GM12878 (cell line): ENCODE measurements at regions not wholly inside any gene's neighbourhood (a gene's known extent, or its start where the extent isn't known, plus 50 kb on each side); places are given as distances from the start of the nearest gene placed in this dataset.

ENCODE experiments used
- ATAC-seq: fragments of 200-7000 bp; cut with Tn5 transposase; 3 replicates; pipeline ENCODE4 v1.9.1; 2020; ENCODE audit warnings: mild to moderate bottlenecking, moderate library complexity
- BruUV-seq: library from RNA; stranded (reverse); fragments of 400-500 nt; replicated peaks from 2 replicates; lab custom pipeline; 2021; lab: Mats Ljungman, UMichigan
- CTCF ChIA-PET: fragments of 300-600 bp; sonication (Branson Sonifier 250); formaldehyde crosslinking; extraction: SDS; loops from one replicate; lab custom pipeline; 2021; ENCODE audit warnings: inconsistent platforms; lab: Yijun Ruan, JAX
- POLR2A ChIA-PET: fragments of 350-600 bp; formaldehyde crosslinking; extraction: SDS; loops from one replicate; lab custom pipeline; 2021; ENCODE audit warnings: inconsistent platforms; lab: Charles Lee
- RAD21 ChIA-PET: fragments of 300-600 bp; sonication (Branson Sonifier 250); formaldehyde crosslinking; loops from one replicate; lab custom pipeline; 2023; ENCODE audit warnings: antibody characterized with exemption; ENCODE audit not compliant: unreplicated experiment; lab: Charles Lee
- SMC1A ChIA-PET: fragments of 300-600 bp; sonication (Branson Sonifier 250); formaldehyde crosslinking; loops from one replicate; lab custom pipeline; 2023; ENCODE audit not compliant: unreplicated experiment, uncharacterized antibody; lab: Charles Lee
- DNase-seq: peaks from one replicate; pipeline ENCODE4 v3.0.0-alpha.2; 2011; ENCODE audit warnings: low read depth, low spot score
- FAIRE-seq: peaks from 3 replicates; lab custom pipeline; 2011; peaks lifted over from hg19 to GRCh38; lab: Jason Lieb, UNC
- H2AFZ ChIP-seq: 2 replicates; pipeline ENCODE4 v1.6.0; 2011; ENCODE audit warnings: low read depth, low read length, control low read depth; ENCODE audit not compliant: control insufficient read depth
- H3K27ac ChIP-seq: 2 replicates; pipeline ENCODE4 v1.5.1; 2011; ENCODE audit warnings: control low read depth; ENCODE audit not compliant: control insufficient read depth, insufficient read depth
- H3K27me3 ChIP-seq, 2 experiments: replicated peaks in 1 of 2; 2 replicates each; pipeline versions ENCODE4 v1.6.0 to v1.6.1; 2011; ENCODE audit warnings: low read length in 1 of 2; ENCODE audit not compliant: control insufficient read depth in 2 of 2, insufficient read depth in 2 of 2
- H3K36me3 ChIP-seq, 2 experiments: 2 replicates each; pipeline ENCODE4 v1.5.1; 2011; ENCODE audit warnings: low read length in 1 of 2; ENCODE audit not compliant: control insufficient read depth in 2 of 2, insufficient read depth in 2 of 2
- H3K4me1 ChIP-seq: 2 replicates; pipeline ENCODE4 v1.6.1; 2011; ENCODE audit warnings: mild to moderate bottlenecking, low read length, moderate library complexity, mixed read lengths; ENCODE audit not compliant: control insufficient read depth, insufficient read depth
- H3K4me2 ChIP-seq: 2 replicates; pipeline ENCODE4 v1.6.0; 2011; ENCODE audit warnings: control low read depth; ENCODE audit not compliant: control insufficient read depth, insufficient read depth
- H3K4me3 ChIP-seq: fragments of 200-600 bp; sonication (generic); 2 replicates; pipeline ENCODE4 v1.5.1; 2016
- H3K79me2 ChIP-seq: 2 replicates; pipeline ENCODE4 v1.6.0; 2011; ENCODE audit warnings: low read length; ENCODE audit not compliant: control insufficient read depth, insufficient read depth
- H3K9ac ChIP-seq: 2 replicates; pipeline ENCODE4 v1.8.0; 2011; ENCODE audit warnings: low read length, control low read depth, mixed read lengths; ENCODE audit not compliant: control insufficient read depth, insufficient read depth
- H3K9me3 ChIP-seq: replicated peaks from 3 replicates; pipeline ENCODE4 v1.5.1; 2011; ENCODE audit warnings: mild to moderate bottlenecking, low read length; ENCODE audit not compliant: control insufficient read depth, insufficient read depth
- H4K20me1 ChIP-seq: 2 replicates; pipeline ENCODE4 v1.6.0; 2011; ENCODE audit not compliant: control insufficient read depth, insufficient read depth
- BACH1 ChIP-seq: fragments of 450-650 bp; IDR thresholded peaks from 2 replicates; pipeline ENCODE4 v1.6.1; 2017; ENCODE audit warnings: mild to moderate bottlenecking, borderline replicate concordance
- DPF2 ChIP-seq: fragments of 450-650 bp; IDR thresholded peaks from 2 replicates; pipeline ENCODE4 v1.6.1; 2017; ENCODE audit warnings: mild to moderate bottlenecking
- EED ChIP-seq: sonication (generic); IDR thresholded peaks from 2 replicates; pipeline ENCODE4 v1.6.1; 2016; ENCODE audit warnings: antibody characterized with exemption, low read depth
- FOS ChIP-seq: IDR thresholded peaks from 3 replicates; pipeline ENCODE4 v1.6.1; 2011; ENCODE audit warnings: borderline replicate concordance; ENCODE audit not compliant: insufficient read length; ENCODE audit errors: extremely low read depth
- FOXM1 ChIP-seq: IDR thresholded peaks from 2 replicates; pipeline ENCODE4 v1.6.1; 2012; ENCODE audit warnings: low read depth, mild to moderate bottlenecking, inconsistent platforms, low read length, moderate library complexity
- KDM1A ChIP-seq: fragments of 200-600 bp; sonication (generic); IDR thresholded peaks from 2 replicates; pipeline ENCODE4 v1.6.1; 2016; ENCODE audit warnings: borderline replicate concordance
- MLLT1 ChIP-seq: fragments of 450-650 bp; IDR thresholded peaks from 2 replicates; pipeline ENCODE4 v1.6.1; 2016; ENCODE audit warnings: mild to moderate bottlenecking
- NFYB ChIP-seq: IDR thresholded peaks from 2 replicates; pipeline ENCODE4 v1.6.1; 2011; ENCODE audit warnings: low read depth, mild to moderate bottlenecking, low read length, improper control_type of control experiment, moderate library complexity; ENCODE audit not compliant: insufficient read depth
- SP1 ChIP-seq: IDR thresholded peaks from one replicate; pipeline ENCODE4 v1.6.1; 2011; ENCODE audit warnings: low read depth, low read length
- SPI1 ChIP-seq: IDR thresholded peaks from 2 replicates; pipeline ENCODE4 v1.6.1; 2011; ENCODE audit warnings: low read depth, mild to moderate bottlenecking, low read length, moderate library complexity, borderline replicate concordance; ENCODE audit not compliant: insufficient read depth
- SREBF1 ChIP-seq: IDR thresholded peaks from 2 replicates; pipeline ENCODE4 v1.6.1; 2012; ENCODE audit warnings: mild to moderate bottlenecking, low read length
- WRNIP1 ChIP-seq: IDR thresholded peaks from 2 replicates; pipeline ENCODE4 v1.6.1; 2011; ENCODE audit warnings: low read depth, low read length, improper control_type of control experiment, borderline replicate concordance
- ZNF207 ChIP-seq: fragments of 450-650 bp; IDR thresholded peaks from 2 replicates; pipeline ENCODE4 v1.6.1; 2014; ENCODE audit warnings: antibody characterized with exemption, mild to moderate bottlenecking, borderline replicate concordance
- ZZZ3 ChIP-seq: IDR thresholded peaks from 2 replicates; pipeline ENCODE4 v1.6.1; 2011; ENCODE audit warnings: low read depth; ENCODE audit not compliant: control insufficient read depth, insufficient read length
- WGBS: methylation state at CpG from one replicate; pipeline ENCODE4 v1.1.6; 2016; ENCODE audit warnings: low lambda C conversion rate; ENCODE audit not compliant: insufficient replicate concordance, insufficient coverage; ENCODE audit errors: missing lambda C conversion rate; 5-methylcytosine and 5-hydroxymethylcytosine counted together
- in situ Hi-C: fragments of 300-500 bp; cut with MboI; formaldehyde crosslinking; loops from 9 replicates; pipeline ENCODE4 v1.14.3; 2018; ENCODE audit warnings: mixed read lengths
- intact Hi-C: fragments of 100-400 bp; cut with micrococcal nuclease; formaldehyde crosslinking; loops from one replicate; pipeline ENCODE4 v1.14.2; 2022; ENCODE audit not compliant: unreplicated experiment
- TF ChIP-seq, protein P1 (sequence below): IDR thresholded peaks from 2 replicates; pipeline ENCODE4 v1.6.1; 2011; ENCODE audit warnings: borderline replicate concordance, low read depth, mild to moderate bottlenecking, moderate library complexity, mixed read lengths, low read length; ENCODE audit not compliant: insufficient read depth; ENCODE audit errors: extremely low read length
- TF ChIP-seq, protein P2 (sequence below): fragments of 450-650 bp; IDR thresholded peaks from 2 replicates; pipeline ENCODE4 v1.6.1; 2016; ENCODE audit warnings: mild to moderate bottlenecking
- TF ChIP-seq, protein P3 (sequence below): fragments of 450-650 bp; IDR thresholded peaks from 2 replicates; pipeline ENCODE4 v1.6.1; 2017; ENCODE audit warnings: mild to moderate bottlenecking

DNA sequence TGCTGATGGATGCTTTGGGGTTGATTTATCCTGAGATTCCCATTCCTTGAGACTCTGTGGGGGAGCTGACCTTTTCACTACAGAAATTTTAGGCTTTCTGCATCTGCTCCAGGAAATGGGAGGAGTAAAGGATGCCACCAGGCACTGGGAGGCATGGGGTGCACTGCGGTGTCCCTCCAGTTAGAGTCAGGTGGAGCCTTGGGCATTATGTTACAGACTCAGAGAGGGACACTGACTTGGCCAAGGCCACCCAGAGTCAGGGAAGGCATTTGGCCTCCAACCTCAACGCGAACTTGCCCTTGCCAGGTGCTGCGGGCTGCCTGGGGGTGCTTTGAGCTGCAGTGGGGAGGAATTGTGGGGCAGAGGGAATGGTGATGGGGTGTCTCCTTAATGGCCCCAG, 58.0 kb upstream of the TBX3 start:
- Histone ChIP-seq H3K4me3 (no peak overlapping the region), H3K9me3 (no peaks in the 10 kb centered on the region), H3K9ac (no peak overlapping the region), H3K79me2 (no peaks in the 10 kb centered on the region), H4K20me1 (no peaks in the 10 kb centered on the region), H3K27me3 (no peaks in the 10 kb centered on the region), H3K36me3 (no peaks in the 10 kb centered on the region), H3K4me2 (no peak overlapping the region), H3K27ac (no peak overlapping the region), H2AFZ (no peak overlapping the region), H3K4me1 (no peaks in the 10 kb centered on the region)
- ATAC-seq (no peak), FAIRE-seq (no peak), DNase-seq (no peak)
- WGBS: 57% methylated on average over 4 of the region's 4 CpGs
- ChIA-PET SMC1A (no interaction called here), RAD21 (no interaction called here), CTCF (no interaction called here), POLR2A (no interaction called here)
- no peak for TF ChIP-seq SP1
- TF ChIP-seq KDM1A: no peak
- no peak for TF ChIP-seq SREBF1
- TF ChIP-seq, protein P1, sequence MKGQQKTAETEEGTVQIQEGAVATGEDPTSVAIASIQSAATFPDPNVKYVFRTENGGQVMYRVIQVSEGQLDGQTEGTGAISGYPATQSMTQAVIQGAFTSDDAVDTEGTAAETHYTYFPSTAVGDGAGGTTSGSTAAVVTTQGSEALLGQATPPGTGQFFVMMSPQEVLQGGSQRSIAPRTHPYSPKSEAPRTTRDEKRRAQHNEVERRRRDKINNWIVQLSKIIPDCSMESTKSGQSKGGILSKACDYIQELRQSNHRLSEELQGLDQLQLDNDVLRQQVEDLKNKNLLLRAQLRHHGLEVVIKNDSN: no peak
- TF ChIP-seq FOS: no peak
- TF ChIP-seq WRNIP1: no peak
- TF ChIP-seq EED: no peak
- TF ChIP-seq, protein P2, sequence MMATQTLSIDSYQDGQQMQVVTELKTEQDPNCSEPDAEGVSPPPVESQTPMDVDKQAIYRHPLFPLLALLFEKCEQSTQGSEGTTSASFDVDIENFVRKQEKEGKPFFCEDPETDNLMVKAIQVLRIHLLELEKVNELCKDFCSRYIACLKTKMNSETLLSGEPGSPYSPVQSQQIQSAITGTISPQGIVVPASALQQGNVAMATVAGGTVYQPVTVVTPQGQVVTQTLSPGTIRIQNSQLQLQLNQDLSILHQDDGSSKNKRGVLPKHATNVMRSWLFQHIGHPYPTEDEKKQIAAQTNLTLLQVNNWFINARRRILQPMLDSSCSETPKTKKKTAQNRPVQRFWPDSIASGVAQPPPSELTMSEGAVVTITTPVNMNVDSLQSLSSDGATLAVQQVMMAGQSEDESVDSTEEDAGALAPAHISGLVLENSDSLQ: no peak
- TF ChIP-seq, protein P3, sequence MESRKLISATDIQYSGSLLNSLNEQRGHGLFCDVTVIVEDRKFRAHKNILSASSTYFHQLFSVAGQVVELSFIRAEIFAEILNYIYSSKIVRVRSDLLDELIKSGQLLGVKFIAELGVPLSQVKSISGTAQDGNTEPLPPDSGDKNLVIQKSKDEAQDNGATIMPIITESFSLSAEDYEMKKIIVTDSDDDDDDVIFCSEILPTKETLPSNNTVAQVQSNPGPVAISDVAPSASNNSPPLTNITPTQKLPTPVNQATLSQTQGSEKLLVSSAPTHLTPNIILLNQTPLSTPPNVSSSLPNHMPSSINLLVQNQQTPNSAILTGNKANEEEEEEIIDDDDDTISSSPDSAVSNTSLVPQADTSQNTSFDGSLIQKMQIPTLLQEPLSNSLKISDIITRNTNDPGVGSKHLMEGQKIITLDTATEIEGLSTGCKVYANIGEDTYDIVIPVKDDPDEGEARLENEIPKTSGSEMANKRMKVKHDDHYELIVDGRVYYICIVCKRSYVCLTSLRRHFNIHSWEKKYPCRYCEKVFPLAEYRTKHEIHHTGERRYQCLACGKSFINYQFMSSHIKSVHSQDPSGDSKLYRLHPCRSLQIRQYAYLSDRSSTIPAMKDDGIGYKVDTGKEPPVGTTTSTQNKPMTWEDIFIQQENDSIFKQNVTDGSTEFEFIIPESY: no peak
- TF ChIP-seq ZNF207: no peak
- no peak for TF ChIP-seq NFYB
- TF ChIP-seq FOXM1: no peak
- TF ChIP-seq DPF2: no peak
- TF ChIP-seq BACH1: no peak
- TF ChIP-seq ZZZ3: no peak
- TF ChIP-seq MLLT1: no peak
- TF ChIP-seq SPI1: no peak
- no TSS peak for BruUV-seq
- in situ Hi-C loops (no loop called here), intact Hi-C loops (no loop called here)
